CD14-positive monocyte (primary cell): ENCODE measurements at regions not wholly inside any gene's neighbourhood (a gene's known extent, or its start where the extent isn't known, plus 50 kb on each side); places are given as distances from the start of the nearest gene placed in this dataset.
A peak's percentile ranks its signal among the peaks of the same experiment; 100 is the strongest.

Source experiments
- DNase-seq, 3 donors: peaks; one replicate each; pipeline ENCODE4 v3.0.0-alpha.2; 2011 to 2022
- H2AFZ ChIP-seq: 2 replicates; pipeline ENCODE4 v1.6.0; 2012; ENCODE audit warnings: mild to moderate bottlenecking, low read depth, low read length, inconsistent platforms; ENCODE audit not compliant: insufficient read depth, poor library complexity, severe bottlenecking
- H3K27ac ChIP-seq, 2 donors: 1 replicate in 1 of 2; 2 replicates in 1 of 2; pipeline ENCODE4 v1.5.1; 2012 to 2013; ENCODE audit warnings: low read length in 2 of 2, control low read depth in 1 of 2, inconsistent platforms in 1 of 2, low read depth in 1 of 2, mild to moderate bottlenecking in 1 of 2
- H3K27me3 ChIP-seq, 2 donors: one replicate each; pipeline versions ENCODE4 v1.6.0 to v1.6.1; 2011 to 2013; ENCODE audit warnings: low read length in 2 of 2; ENCODE audit not compliant: control insufficient read depth in 2 of 2, insufficient read depth in 2 of 2
- H3K36me3 ChIP-seq, 2 donors: replicated peaks in 1 of 2; 1 replicate in 1 of 2; 2 replicates in 1 of 2; pipeline versions ENCODE4 v1.5.1 to v1.6.1; 2012 to 2013; ENCODE audit warnings: low read length in 2 of 2, control low read depth in 1 of 2, inconsistent platforms in 1 of 2, mild to moderate bottlenecking in 1 of 2; ENCODE audit not compliant: insufficient read depth in 2 of 2, control insufficient read depth in 1 of 2
- H3K4me1 ChIP-seq, 2 donors: 1 replicate in 1 of 2; 2 replicates in 1 of 2; pipeline versions ENCODE4 v1.5.1 to v1.6.1; 2012 to 2013; ENCODE audit warnings: low read length in 2 of 2, control low read depth in 1 of 2, inconsistent platforms in 1 of 2, mild to moderate bottlenecking in 1 of 2, moderate library complexity in 1 of 2; ENCODE audit not compliant: insufficient read depth in 2 of 2, control insufficient read depth in 1 of 2
- H3K4me2 ChIP-seq: replicated peaks from 2 replicates; pipeline ENCODE3; 2012; ENCODE audit warnings: low read length, moderate library complexity, mild to moderate bottlenecking; ENCODE audit not compliant: poor library complexity, severe bottlenecking; ENCODE audit errors: extremely low read depth
- H3K4me3 ChIP-seq, 3 experiments: fragments of 200-600 bp in 1 of 3; sonication (generic) in 1 of 3; replicated peaks in 1 of 3; 1 replicate in 2 of 3; 2 replicates in 1 of 3; pipeline ENCODE4 v1.5.1; 2011 to 2013; ENCODE audit warnings: low read length in 3 of 3, mild to moderate bottlenecking in 3 of 3, control low read depth in 2 of 3, low read depth in 2 of 3, inconsistent platforms in 1 of 3, moderate library complexity in 1 of 3
- H3K79me2 ChIP-seq: 2 replicates; pipeline ENCODE4 v1.6.0; 2012; ENCODE audit warnings: mild to moderate bottlenecking, control low read depth, inconsistent platforms, low read length, moderate library complexity; ENCODE audit not compliant: insufficient read depth
- H3K9ac ChIP-seq: 2 replicates; pipeline ENCODE4 v1.6.0; 2017; ENCODE audit warnings: low read length, mild to moderate bottlenecking; ENCODE audit not compliant: insufficient read depth, poor library complexity, severe bottlenecking
- H3K9me3 ChIP-seq, 2 donors: replicated peaks in 1 of 2; 1 replicate in 1 of 2; 2 replicates in 1 of 2; pipeline versions ENCODE4 v1.5.1 to v1.6.1; 2012 to 2013; ENCODE audit warnings: low read length in 2 of 2, control low read depth in 1 of 2; ENCODE audit not compliant: control insufficient read depth in 1 of 2, insufficient read depth in 1 of 2
- H4K20me1 ChIP-seq: 2 replicates; pipeline ENCODE4 v1.6.0; 2012; ENCODE audit warnings: mild to moderate bottlenecking, low read length, control low read depth, moderate library complexity; ENCODE audit not compliant: insufficient read depth
- H3K27ac Mint-ChIP-seq, 7 donors: one replicate each; pipeline ENCODE4 v1.8.0; 2020; ENCODE audit warnings: mild to moderate bottlenecking in 7 of 7, mixed read lengths in 7 of 7, moderate library complexity in 6 of 7, inconsistent platforms in 2 of 7
- H3K27me3 Mint-ChIP-seq, 3 donors: one replicate each; pipeline ENCODE4 v1.8.0; 2021 to 2022; ENCODE audit warnings: low read depth in 3 of 3, mild to moderate bottlenecking in 3 of 3, mixed read lengths in 3 of 3, moderate library complexity in 3 of 3, inconsistent platforms in 1 of 3
- H3K36me3 Mint-ChIP-seq, 2 donors: one replicate each; pipeline ENCODE4 v1.8.0; 2020; ENCODE audit warnings: mixed read lengths in 2 of 2, inconsistent platforms in 1 of 2, mild to moderate bottlenecking in 1 of 2
- H3K4me1 Mint-ChIP-seq: one replicate; pipeline ENCODE4 v1.8.0; 2020; ENCODE audit warnings: mild to moderate bottlenecking, mixed read lengths
- H3K4me3 Mint-ChIP-seq, 2 donors: one replicate each; pipeline ENCODE4 v1.8.0; 2020; ENCODE audit warnings: mild to moderate bottlenecking in 2 of 2, mixed read lengths in 2 of 2, moderate library complexity in 1 of 2
- H3K9me3 Mint-ChIP-seq, 7 donors: one replicate each; pipeline ENCODE4 v1.8.0; 2020 to 2022; ENCODE audit warnings: mixed read lengths in 7 of 7, mild to moderate bottlenecking in 6 of 7, moderate library complexity in 6 of 7, inconsistent platforms in 2 of 7
- WGBS: methylation state at CpG from one replicate; pipeline ENCODE4 v1.1.5; 2013; ENCODE audit warnings: missing lambda C conversion rate; ENCODE audit not compliant: insufficient coverage; 5-methylcytosine and 5-hydroxymethylcytosine counted together
- intact Hi-C, 2 donors: fragments of 100-400 bp; cut with micrococcal nuclease; formaldehyde crosslinking; loops; one replicate each; pipeline versions ENCODE4 v1.15.0 to v1.15.1; 2023
- TF ChIP-seq, protein P1 (sequence below): fragments of 200-600 bp; IDR thresholded peaks from one replicate; pipeline ENCODE4 v1.8.0; 2022; ENCODE audit warnings: antibody characterized with exemption, mild to moderate bottlenecking

DNA sequence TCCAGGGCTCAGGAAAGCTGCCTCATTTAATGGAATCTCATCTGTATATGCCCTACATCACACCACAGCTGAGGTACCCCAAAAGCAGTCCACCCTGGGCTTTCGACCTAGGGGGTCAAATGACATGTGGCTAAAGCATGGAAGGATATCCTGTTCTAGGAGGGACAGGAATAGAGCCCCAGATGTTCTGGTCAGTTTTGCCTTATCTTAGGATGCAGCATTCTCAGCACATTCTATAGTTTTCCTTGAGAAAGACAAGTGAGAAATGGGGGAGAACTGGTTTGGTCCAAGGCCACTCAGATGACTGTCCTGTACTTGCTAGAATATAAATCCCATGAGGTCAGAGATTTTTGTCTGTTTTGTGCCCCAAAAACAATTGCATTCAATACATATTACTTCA, 688.0 kb upstream of the ZEB2 start:
- Histone ChIP-seq H2AFZ (no peak overlapping the region), H3K27me3 (no peaks in the 10 kb centered on the region), H3K9ac (no peak overlapping the region), H3K79me2 (no peaks in the 10 kb centered on the region), H3K4me2 (no peak overlapping the region), H3K27ac (no peak overlapping the region), H3K4me1 (no peaks in the 10 kb centered on the region), H3K4me3 (no peak overlapping the region), H3K36me3 (no peaks in the 10 kb centered on the region), H3K9me3 (peaks cover 0 to under 1% of the 10 kb centered on the region in 2 donors), H4K20me1 (no peaks in the 10 kb centered on the region)
- peaks cover 6 to 27% (median 19%) of the 10 kb centered on the region in 7 donors for H3K9me3 Mint-ChIP-seq
- TF ChIP-seq, protein P1, sequence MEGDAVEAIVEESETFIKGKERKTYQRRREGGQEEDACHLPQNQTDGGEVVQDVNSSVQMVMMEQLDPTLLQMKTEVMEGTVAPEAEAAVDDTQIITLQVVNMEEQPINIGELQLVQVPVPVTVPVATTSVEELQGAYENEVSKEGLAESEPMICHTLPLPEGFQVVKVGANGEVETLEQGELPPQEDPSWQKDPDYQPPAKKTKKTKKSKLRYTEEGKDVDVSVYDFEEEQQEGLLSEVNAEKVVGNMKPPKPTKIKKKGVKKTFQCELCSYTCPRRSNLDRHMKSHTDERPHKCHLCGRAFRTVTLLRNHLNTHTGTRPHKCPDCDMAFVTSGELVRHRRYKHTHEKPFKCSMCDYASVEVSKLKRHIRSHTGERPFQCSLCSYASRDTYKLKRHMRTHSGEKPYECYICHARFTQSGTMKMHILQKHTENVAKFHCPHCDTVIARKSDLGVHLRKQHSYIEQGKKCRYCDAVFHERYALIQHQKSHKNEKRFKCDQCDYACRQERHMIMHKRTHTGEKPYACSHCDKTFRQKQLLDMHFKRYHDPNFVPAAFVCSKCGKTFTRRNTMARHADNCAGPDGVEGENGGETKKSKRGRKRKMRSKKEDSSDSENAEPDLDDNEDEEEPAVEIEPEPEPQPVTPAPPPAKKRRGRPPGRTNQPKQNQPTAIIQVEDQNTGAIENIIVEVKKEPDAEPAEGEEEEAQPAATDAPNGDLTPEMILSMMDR = no peak
- intact Hi-C loops = no loop called here
- peaks cover 0 to 2% of the 10 kb centered on the region in 2 donors for H3K36me3 Mint-ChIP-seq
- no peak overlapping the region for H3K27ac Mint-ChIP-seq
- no peak overlapping the region for H3K4me3 Mint-ChIP-seq
- no CpG with 5 or more reads among the region's 1 CpG for WGBS
- H3K27me3 Mint-ChIP-seq = no peaks in the 10 kb centered on the region
- peaks cover 1% of the 10 kb centered on the region for H3K4me1 Mint-ChIP-seq
- no peak for DNase-seq

DNA sequence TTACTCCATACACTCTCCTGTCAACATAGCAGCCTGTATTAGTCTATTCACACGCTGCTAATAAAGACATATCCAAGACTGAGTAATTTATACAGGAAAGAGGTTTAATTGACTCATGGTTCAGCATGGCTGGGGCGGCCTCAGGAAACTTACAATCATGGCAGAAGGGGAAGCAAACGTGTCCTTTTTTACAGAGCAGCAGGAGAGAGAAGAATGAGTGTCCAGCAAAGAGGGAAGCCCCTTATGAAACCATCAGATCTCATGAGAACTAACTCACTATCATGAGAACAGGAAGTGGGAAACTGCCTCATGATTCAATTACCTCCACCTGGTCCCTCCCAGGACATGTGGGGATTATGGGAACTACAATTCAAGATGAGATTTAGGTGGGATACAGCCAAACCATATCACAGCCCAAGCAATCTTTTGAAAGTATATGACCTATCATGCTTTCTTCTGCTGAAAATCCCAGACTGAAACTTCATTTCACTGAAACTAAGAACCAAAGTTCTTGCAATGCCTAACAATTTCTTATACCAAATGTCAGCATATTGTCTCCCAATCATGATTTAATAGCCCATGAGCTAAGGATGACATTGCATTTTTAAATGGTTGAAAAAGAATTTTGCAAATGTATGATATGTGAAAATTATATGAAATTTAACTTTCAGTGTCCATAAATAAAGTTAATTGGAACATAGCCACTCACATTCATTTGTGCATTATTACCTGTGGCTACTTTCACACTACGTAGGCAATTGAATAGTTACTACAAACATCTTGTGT, 686.8 kb upstream of the ZEB2 start:
- H4K20me1 ChIP-seq = no peaks in the 10 kb centered on the region
- no peak overlapping the region for H3K4me3 ChIP-seq
- TF ChIP-seq, protein P1 = no peak
- peak in 1 of 3 donors; percentile 36 for DNase-seq
- H3K27me3 ChIP-seq = no peaks in the 10 kb centered on the region
- H3K9me3 Mint-ChIP-seq = peaks cover 5 to 20% (median 12%) of the 10 kb centered on the region in 7 donors
- no peaks in the 10 kb centered on the region for H3K4me1 ChIP-seq
- no peak overlapping the region for H2AFZ ChIP-seq
- H3K27ac ChIP-seq = no peak overlapping the region
- H3K27me3 Mint-ChIP-seq = peaks cover 0 to 3% (median 0%) of the 10 kb centered on the region in 3 donors
- H3K36me3 ChIP-seq = no peaks in the 10 kb centered on the region
- no peak overlapping the region for H3K9ac ChIP-seq
- H3K4me1 Mint-ChIP-seq = peaks cover 1% of the 10 kb centered on the region
- no peaks in the 10 kb centered on the region for H3K79me2 ChIP-seq
- 90% methylated on average over 2 of the region's 4 CpGs for WGBS
- H3K36me3 Mint-ChIP-seq = peaks cover 0 to 2% of the 10 kb centered on the region in 2 donors
- peak overlapping the region in 1 of 7 donors; percentile 13 for H3K27ac Mint-ChIP-seq
- no peak overlapping the region for H3K4me3 Mint-ChIP-seq
- H3K9me3 ChIP-seq = no peaks in the 10 kb centered on the region
- no peak overlapping the region for H3K4me2 ChIP-seq
- intact Hi-C loops = no loop called here
